Endodermal cell (in vitro differentiated cells): ENCODE measurements at regions not wholly inside any gene's neighbourhood (a gene's known extent, or its start where the extent isn't known, plus 50 kb on each side); places are given as distances from the start of the nearest gene placed in this dataset.

Experiments used
- DNase-seq: peaks from one replicate; pipeline ENCODE4 v3.0.0-alpha.2; 2017
- H3K27ac ChIP-seq: 2 replicates; pipeline ENCODE4 v1.5.1; 2013; ENCODE audit warnings: mild to moderate bottlenecking, low read depth, low read length, moderate library complexity
- H3K27me3 ChIP-seq: 2 replicates; pipeline ENCODE4 v1.6.1; 2013; ENCODE audit warnings: mild to moderate bottlenecking, low read length, moderate library complexity; ENCODE audit not compliant: insufficient read depth, control insufficient read depth, poor library complexity, severe bottlenecking
- H3K36me3 ChIP-seq: 2 replicates; pipeline ENCODE4 v1.7.0; 2013; ENCODE audit warnings: mild to moderate bottlenecking, low read length, moderate library complexity; ENCODE audit not compliant: control insufficient read depth, insufficient read depth
- H3K4me1 ChIP-seq: one replicate; pipeline ENCODE4 v1.7.0; 2013; ENCODE audit warnings: low read length; ENCODE audit not compliant: control insufficient read depth, insufficient read depth
- H3K4me3 ChIP-seq: 2 replicates; pipeline ENCODE4 v1.5.1; 2013; ENCODE audit warnings: mild to moderate bottlenecking, low read length, moderate library complexity
- H3K9ac ChIP-seq: 2 replicates; pipeline ENCODE4 v1.6.1; 2013; ENCODE audit warnings: mild to moderate bottlenecking, low read length, moderate library complexity; ENCODE audit not compliant: poor library complexity, severe bottlenecking; ENCODE audit errors: extremely low read depth
- H3K9me3 ChIP-seq: 2 replicates; pipeline ENCODE4 v1.6.1; 2013; ENCODE audit warnings: mild to moderate bottlenecking, low read length, moderate library complexity; ENCODE audit not compliant: control insufficient read depth
- H3K27ac Mint-ChIP-seq: 2 replicates; pipeline ENCODE4 v1.8.0; 2020; ENCODE audit warnings: mixed read lengths
- H3K27me3 Mint-ChIP-seq: 2 replicates; pipeline ENCODE4 v1.8.0; 2021; ENCODE audit warnings: mild to moderate bottlenecking, mixed read lengths; ENCODE audit not compliant: insufficient read depth
- H3K36me3 Mint-ChIP-seq: 2 replicates; pipeline ENCODE4 v1.8.0; 2020; ENCODE audit warnings: low read depth, mixed read lengths
- H3K4me1 Mint-ChIP-seq: 2 replicates; pipeline ENCODE4 v1.8.0; 2020; ENCODE audit warnings: mixed read lengths
- H3K4me3 Mint-ChIP-seq: 2 replicates; pipeline ENCODE4 v1.8.0; 2020; ENCODE audit warnings: mild to moderate bottlenecking, moderate library complexity, mixed read lengths
- H3K9me3 Mint-ChIP-seq: 2 replicates; pipeline ENCODE4 v1.8.0; 2020; ENCODE audit warnings: mild to moderate bottlenecking, mixed read lengths
- CTCF ChIP-seq: fragments of 200-600 bp; sonication (generic); conservative IDR thresholded peaks from 2 replicates; pipeline ENCODE4 v1.5.0; 2021; ENCODE audit warnings: antibody characterized with exemption, mild to moderate bottlenecking
- WGBS, 2 experiments: methylation state at CpG; one replicate each; pipeline versions ENCODE4 v1.1.5 to v1.1.7; 2013; ENCODE audit warnings: missing lambda C conversion rate in 2 of 2, mixed read lengths in 1 of 2; ENCODE audit not compliant: insufficient coverage in 1 of 2, insufficient read length in 1 of 2; 5-methylcytosine and 5-hydroxymethylcytosine counted together

- no peak overlapping the region for H3K4me3 Mint-ChIP-seq
- H3K27me3 Mint-ChIP-seq: no peaks in the 10 kb centered on the region
- no peak for DNase-seq
- H3K9ac ChIP-seq: no peak overlapping the region
- peaks cover 35% of the 10 kb centered on the region for H3K4me1 Mint-ChIP-seq
- no peak overlapping the region for H3K4me3 ChIP-seq
- no peaks in the 10 kb centered on the region for H3K36me3 ChIP-seq
- no peak overlapping the region for H3K27ac Mint-ChIP-seq
- no peaks in the 10 kb centered on the region for H3K36me3 Mint-ChIP-seq
- WGBS, 2 experiments: 93 to 94% methylated on average over 3 of the region's 3 CpGs
- no peak for TF ChIP-seq CTCF
- H3K27ac ChIP-seq: no peak overlapping the region
- H3K9me3 Mint-ChIP-seq: no peaks in the 10 kb centered on the region
- H3K4me1 ChIP-seq: no peaks in the 10 kb centered on the region
- no peaks in the 10 kb centered on the region for H3K27me3 ChIP-seq
- no peaks in the 10 kb centered on the region for H3K9me3 ChIP-seq
These were observed 299.8 kb upstream of the SALL1 start for GRCh38 chr16:51450909-51451308.

DNA sequence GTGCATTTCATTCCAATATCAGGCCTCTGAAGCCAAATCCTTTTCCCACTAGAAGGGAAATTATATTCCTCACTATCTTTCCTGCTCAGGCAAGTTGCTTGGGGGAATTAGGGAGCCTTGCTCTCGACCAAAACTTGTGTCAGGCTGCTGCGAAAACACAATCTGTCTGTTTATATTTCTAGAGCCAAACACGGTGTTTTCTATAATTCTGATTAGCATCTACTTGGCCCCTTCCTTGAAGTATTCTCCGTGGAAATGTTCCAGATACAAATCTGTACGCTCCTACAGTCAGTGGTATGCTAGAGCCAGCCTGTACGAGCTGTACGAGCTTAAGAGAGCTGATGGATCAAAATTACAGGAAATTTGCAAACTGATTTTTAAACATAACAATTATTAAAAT is 299.3 kb upstream of the SALL1 start:
- no peaks in the 10 kb centered on the region for H3K9me3 Mint-ChIP-seq
- H3K36me3 ChIP-seq: no peaks in the 10 kb centered on the region
- H3K36me3 Mint-ChIP-seq: no peaks in the 10 kb centered on the region
- DNase-seq: no peak
- 87 to 93% methylated on average over 7 of the region's 7 CpGs for WGBS, 2 experiments
- no peak overlapping the region for H3K27ac Mint-ChIP-seq
- H3K4me1 ChIP-seq: no peaks in the 10 kb centered on the region
- peaks cover 32% of the 10 kb centered on the region for H3K4me1 Mint-ChIP-seq
- no peaks in the 10 kb centered on the region for H3K27me3 Mint-ChIP-seq
- H3K27ac ChIP-seq: no peak overlapping the region
- no peak for TF ChIP-seq CTCF
- H3K9ac ChIP-seq: no peak overlapping the region
- no peaks in the 10 kb centered on the region for H3K27me3 ChIP-seq
- H3K9me3 ChIP-seq: no peaks in the 10 kb centered on the region
- no peak overlapping the region for H3K4me3 Mint-ChIP-seq
- H3K4me3 ChIP-seq: no peak overlapping the region

DNA sequence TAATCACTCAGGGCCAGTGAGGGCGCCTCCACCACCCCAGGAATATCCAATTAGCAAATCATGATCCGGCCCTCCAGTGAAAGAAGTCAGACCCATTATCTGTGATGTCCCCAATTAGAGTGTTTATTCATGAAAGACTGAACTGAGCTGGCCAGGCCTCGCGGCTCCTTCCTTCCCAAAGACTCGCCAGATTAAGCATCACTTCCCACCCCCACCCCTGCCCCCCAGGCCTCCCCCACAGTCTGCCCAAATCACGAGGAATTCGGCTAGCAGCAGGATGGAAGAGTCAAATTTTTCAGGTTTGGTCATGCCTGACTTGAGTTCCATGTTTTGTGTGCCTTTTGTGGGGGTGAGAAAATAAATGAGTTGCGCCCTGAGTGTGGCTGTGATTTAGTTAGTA is 298.4 kb upstream of the SALL1 start:
- TF ChIP-seq CTCF: no peak
- Histone ChIP-seq H3K36me3 (no peaks in the 10 kb centered on the region), H3K9me3 (no peaks in the 10 kb centered on the region), H3K27ac (no peak overlapping the region), H3K4me3 (no peak overlapping the region), H3K4me1 (no peaks in the 10 kb centered on the region), H3K9ac (no peak overlapping the region), H3K27me3 (no peaks in the 10 kb centered on the region)
- Mint-ChIP-seq H3K4me3 (no peak overlapping the region), H3K27ac (no peak overlapping the region), H3K9me3 (no peaks in the 10 kb centered on the region), H3K36me3 (no peaks in the 10 kb centered on the region), H3K4me1 (peaks cover 32% of the 10 kb centered on the region), H3K27me3 (no peaks in the 10 kb centered on the region)
- WGBS, 2 experiments: 63 to 72% methylated on average over 2 to 8 of the region's 8 CpGs
- peak; percentile 50 for DNase-seq
